ENCODE measurements at regions not wholly inside any gene's neighbourhood (a gene's known extent, or its start where the extent isn't known, plus 50 kb on each side); places are given as distances from the start of the nearest gene placed in this dataset.
"Not testable (repeated sequence)": the region's sequence is repeated elsewhere in the genome, so short reads cannot be mapped to it uniquely, and the experiment has no call there.

DNA sequence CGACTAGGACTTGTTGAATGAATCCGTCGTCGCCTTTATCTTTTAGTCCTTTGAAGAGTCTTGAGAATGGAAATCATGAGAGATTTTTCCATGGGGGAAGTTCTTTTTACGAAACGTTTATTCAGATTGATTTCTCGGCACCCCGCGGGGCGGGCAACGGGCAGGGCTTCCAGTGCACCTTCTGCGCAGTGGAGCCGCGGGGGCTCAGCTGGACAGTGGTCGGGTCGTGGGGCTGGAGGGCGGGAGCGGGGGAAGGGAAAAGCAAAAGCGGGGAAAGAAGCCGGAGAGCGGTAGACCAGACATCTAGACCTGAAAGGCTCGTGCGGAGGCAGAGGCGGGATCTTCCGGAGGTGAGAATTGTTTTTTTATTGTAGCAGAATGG, 103.0 kb downstream of the NBPF11 start:
- intact Hi-C loops (cut with DNase I); H3K9me3 ChIP-seq (ENCODE audit: control insufficient read depth in 2 of 3, insufficient read depth in 1 of 3, low read length in 3 of 3); H3K4me3 ChIP-seq (ENCODE audit: low read length in 3 of 3); H3K27me3 ChIP-seq (ENCODE audit: control insufficient read depth, insufficient read depth, low read length); H3K36me3 ChIP-seq (ENCODE audit: control insufficient read depth in 2 of 3, insufficient read depth in 3 of 3, low read length in 3 of 3); H3K9ac ChIP-seq (ENCODE audit: low read length in 3 of 3); FAIRE-seq; H3K27ac ChIP-seq (ENCODE audit: low read depth in 2 of 2, low read length in 2 of 2); H3K4me1 ChIP-seq (ENCODE audit: control insufficient read depth in 2 of 3, insufficient read depth in 2 of 3, low read depth in 1 of 3, low read length in 3 of 3): not testable (repeated sequence)
- DNase-seq = peak in 4 of 5 donors; percentile 4 to 15 (median 11)

DNA sequence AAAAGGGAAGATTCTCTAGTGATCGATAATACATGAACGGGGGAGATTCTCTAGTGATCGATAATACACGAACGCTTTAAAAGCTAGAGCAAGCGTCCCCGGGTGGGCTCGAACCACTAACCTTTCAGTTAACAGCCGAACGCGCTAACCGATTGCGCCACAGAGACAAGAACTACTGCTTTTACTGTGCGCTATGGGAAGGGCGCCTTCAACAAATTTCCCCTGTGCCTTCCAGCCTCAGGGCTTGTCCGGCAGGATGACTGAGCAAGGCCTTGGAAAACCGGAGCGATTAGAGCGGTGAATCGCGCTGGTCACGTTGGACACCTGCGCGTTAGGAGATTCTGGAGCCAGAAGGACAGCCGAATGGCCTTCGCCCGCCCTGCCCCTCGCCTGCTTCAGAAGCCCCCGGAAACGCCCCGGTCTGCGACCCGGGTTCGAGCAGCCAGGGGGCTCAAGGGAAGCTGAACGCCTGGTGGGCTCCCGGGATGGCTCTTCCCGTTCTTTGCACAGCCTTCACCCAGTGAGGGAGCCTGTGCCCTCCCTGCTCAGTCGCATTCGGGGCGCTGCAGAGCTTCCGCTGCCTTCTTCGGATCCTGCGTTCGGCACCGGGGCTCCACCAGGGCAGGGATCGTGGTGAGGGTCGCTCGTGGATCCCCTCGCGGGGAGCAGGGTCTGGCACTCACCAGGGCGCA, 103.5 kb downstream of the NBPF11 start:
- H3K27ac ChIP-seq (ENCODE audit: low read depth in 2 of 2, low read length in 2 of 2); H3K4me1 ChIP-seq (ENCODE audit: control insufficient read depth in 2 of 3, insufficient read depth in 2 of 3, low read depth in 1 of 3, low read length in 3 of 3); FAIRE-seq; H3K4me3 ChIP-seq (ENCODE audit: low read length in 3 of 3); H3K9me3 ChIP-seq (ENCODE audit: control insufficient read depth in 2 of 3, insufficient read depth in 1 of 3, low read length in 3 of 3); H3K27me3 ChIP-seq (ENCODE audit: control insufficient read depth, insufficient read depth, low read length); H3K36me3 ChIP-seq (ENCODE audit: control insufficient read depth in 2 of 3, insufficient read depth in 3 of 3, low read length in 3 of 3); H3K9ac ChIP-seq (ENCODE audit: low read length in 3 of 3); intact Hi-C loops (cut with DNase I): not testable (repeated sequence)
- DNase-seq = peak; percentile 11 to 44 (median 30)

DNA sequence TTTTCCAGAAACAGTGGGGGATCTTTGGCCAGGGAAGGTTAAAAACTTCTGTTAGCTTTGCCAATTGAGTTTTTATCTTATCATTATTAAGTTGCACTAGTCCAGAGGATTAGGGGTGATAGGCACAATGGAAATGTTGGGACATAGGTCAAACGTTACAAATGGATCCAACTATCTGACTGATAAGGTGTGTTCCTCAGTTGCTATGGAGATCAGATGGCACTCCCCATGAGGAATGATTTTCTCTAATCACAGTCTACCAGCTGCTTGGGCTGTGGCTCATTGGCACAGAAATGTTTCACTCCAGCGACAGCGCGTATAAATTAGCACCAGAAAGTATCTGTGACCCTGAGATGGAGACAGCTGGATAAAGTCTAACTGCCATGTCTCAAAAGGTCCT, 106.2 kb downstream of the NBPF11 start:
- H3K4me3 ChIP-seq (ENCODE audit: low read length in 3 of 3); H3K4me1 ChIP-seq (ENCODE audit: control insufficient read depth in 2 of 3, insufficient read depth in 2 of 3, low read depth in 1 of 3, low read length in 3 of 3); H3K9me3 ChIP-seq (ENCODE audit: control insufficient read depth in 2 of 3, insufficient read depth in 1 of 3, low read length in 3 of 3); H3K9ac ChIP-seq (ENCODE audit: low read length in 3 of 3); H3K36me3 ChIP-seq (ENCODE audit: control insufficient read depth in 2 of 3, insufficient read depth in 3 of 3, low read length in 3 of 3); FAIRE-seq; H3K27me3 ChIP-seq (ENCODE audit: control insufficient read depth, insufficient read depth, low read length); H3K27ac ChIP-seq (ENCODE audit: low read depth in 2 of 2, low read length in 2 of 2); intact Hi-C loops (cut with DNase I); DNase-seq: not testable (repeated sequence)

DNA sequence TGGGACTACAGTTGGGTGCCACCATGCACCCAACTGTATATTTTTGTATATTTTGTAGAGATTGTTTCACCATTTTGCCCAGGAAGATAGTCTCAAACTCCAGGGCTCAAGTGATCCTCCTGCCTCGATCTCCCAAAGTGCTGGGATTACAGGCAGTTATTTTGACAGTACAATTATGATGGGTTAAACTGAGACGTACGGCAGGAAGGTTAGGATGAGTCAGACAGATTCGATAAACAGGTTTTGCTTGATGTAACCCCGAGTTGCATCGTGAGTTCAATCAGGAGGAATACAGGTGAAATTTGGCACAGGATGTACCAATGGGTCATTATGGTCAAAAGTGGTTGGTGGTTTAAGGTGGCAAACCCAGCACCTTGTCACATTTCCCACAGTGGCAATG, 107.6 kb downstream of the NBPF11 start:
- H3K9me3 ChIP-seq (ENCODE audit: control insufficient read depth in 2 of 3, insufficient read depth in 1 of 3, low read length in 3 of 3); H3K36me3 ChIP-seq (ENCODE audit: control insufficient read depth in 2 of 3, insufficient read depth in 3 of 3, low read length in 3 of 3); H3K9ac ChIP-seq (ENCODE audit: low read length in 3 of 3); H3K4me3 ChIP-seq (ENCODE audit: low read length in 3 of 3); FAIRE-seq; intact Hi-C loops (cut with DNase I); H3K27ac ChIP-seq (ENCODE audit: low read depth in 2 of 2, low read length in 2 of 2); H3K4me1 ChIP-seq (ENCODE audit: control insufficient read depth in 2 of 3, insufficient read depth in 2 of 3, low read depth in 1 of 3, low read length in 3 of 3); H3K27me3 ChIP-seq (ENCODE audit: control insufficient read depth, insufficient read depth, low read length); DNase-seq: not testable (repeated sequence)

Data from kidney (tissue), 10 donors.